SK-N-SH treated with all-trans-retinoic acid at 6 μM for 48 hours (cell line): ENCODE measurements at regions not wholly inside any gene's neighbourhood (a gene's known extent, or its start where the extent isn't known, plus 50 kb on each side); places are given as distances from the start of the nearest gene placed in this dataset.

ENCODE experiments used
- ATAC-seq: fragments of 200-7000 bp; cut with Tn5 transposase; 3 replicates; pipeline ENCODE4 v1.9.1; 2020; ENCODE audit warnings: mild to moderate bottlenecking, moderate library complexity
- ARNTL ChIP-seq: fragments of 450-650 bp; formaldehyde crosslinking; IDR thresholded peaks from 2 replicates; pipeline ENCODE4 v1.5.0; 2020; ENCODE audit warnings: low read depth, mild to moderate bottlenecking, moderate library complexity, borderline replicate concordance
- BACH2 ChIP-seq: fragments of 250-450 bp; sonication (Bioruptor Pico); IDR thresholded peaks from 2 replicates; pipeline ENCODE4 v1.9.0; 2021; ENCODE audit warnings: mild to moderate bottlenecking, borderline replicate concordance
- CREB5 ChIP-seq: fragments of 250-450 bp; sonication (Bioruptor Pico); IDR thresholded peaks from 2 replicates; pipeline ENCODE4 v1.5.1; 2020; ENCODE audit warnings: low read depth, mild to moderate bottlenecking, moderate library complexity
- CSDC2 ChIP-seq: fragments of 250-450 bp; sonication (Bioruptor Pico); IDR thresholded peaks from 2 replicates; pipeline ENCODE4 v1.5.0; 2020; ENCODE audit warnings: mild to moderate bottlenecking, moderate library complexity
- CSRNP3 ChIP-seq: fragments of 250-450 bp; sonication (Bioruptor Pico); IDR thresholded peaks from 2 replicates; pipeline ENCODE4 v1.5.1; 2021; ENCODE audit warnings: mild to moderate bottlenecking, moderate library complexity
- ESRRG ChIP-seq: fragments of 250-450 bp; sonication (Bioruptor Pico); IDR thresholded peaks from 2 replicates; pipeline ENCODE4 v1.6.1; 2021; ENCODE audit warnings: mild to moderate bottlenecking
- GLIS3 ChIP-seq: fragments of 250-450 bp; sonication (Bioruptor Pico); IDR thresholded peaks from 2 replicates; pipeline ENCODE4 v1.5.0; 2020; ENCODE audit warnings: mild to moderate bottlenecking, moderate library complexity
- ISL1 ChIP-seq: fragments of 250-450 bp; sonication (Bioruptor Pico); IDR thresholded peaks from 2 replicates; pipeline ENCODE4 v2.1.2; 2022; ENCODE audit warnings: mild to moderate bottlenecking, moderate library complexity
- OSR1 ChIP-seq: fragments of 250-450 bp; sonication (Bioruptor Pico); IDR thresholded peaks from 2 replicates; pipeline ENCODE4 v1.8.0; 2022; ENCODE audit warnings: moderate library complexity, mild to moderate bottlenecking, inconsistent platforms
- PATZ1 ChIP-seq: fragments of 250-450 bp; sonication (Bioruptor Pico); IDR thresholded peaks from 2 replicates; pipeline ENCODE4 v1.8.0; 2020; ENCODE audit warnings: mild to moderate bottlenecking, moderate library complexity, borderline replicate concordance
- POU6F1 ChIP-seq: fragments of 250-450 bp; sonication (Bioruptor Pico); IDR thresholded peaks from 2 replicates; pipeline ENCODE4 v1.8.0; 2021; ENCODE audit warnings: low read depth, mild to moderate bottlenecking, moderate library complexity, borderline replicate concordance
- PPARA ChIP-seq: fragments of 250-450 bp; sonication (Bioruptor Pico); IDR thresholded peaks from 2 replicates; pipeline ENCODE4 v1.5.0; 2020; ENCODE audit warnings: mild to moderate bottlenecking, borderline replicate concordance
- RARB ChIP-seq: fragments of 250-450 bp; sonication (Bioruptor Pico); IDR thresholded peaks from 2 replicates; pipeline ENCODE4 v1.8.0; 2021; ENCODE audit warnings: mild to moderate bottlenecking, moderate library complexity
- SNAI2 ChIP-seq: fragments of 250-450 bp; sonication (Bioruptor Pico); IDR thresholded peaks from 2 replicates; pipeline ENCODE4 v1.5.0; 2020; ENCODE audit warnings: mild to moderate bottlenecking, moderate library complexity
- TCF4 ChIP-seq: fragments of 250-450 bp; sonication (Bioruptor Pico); IDR thresholded peaks from 2 replicates; pipeline ENCODE4 v1.8.0; 2021; ENCODE audit warnings: mild to moderate bottlenecking, moderate library complexity, borderline replicate concordance
- TOX ChIP-seq: fragments of 250-450 bp; sonication (Bioruptor Pico); IDR thresholded peaks from 2 replicates; pipeline ENCODE4 v1.8.0; 2021; ENCODE audit warnings: mild to moderate bottlenecking, moderate library complexity, borderline replicate concordance
- TSHZ2 ChIP-seq: fragments of 250-450 bp; sonication (Bioruptor Pico); IDR thresholded peaks from 2 replicates; pipeline ENCODE4 v1.5.0; 2020; ENCODE audit warnings: mild to moderate bottlenecking, moderate library complexity
- ZC3H10 ChIP-seq: fragments of 250-450 bp; sonication (Bioruptor Pico); IDR thresholded peaks from 2 replicates; pipeline ENCODE4 v1.5.1; 2021; ENCODE audit warnings: mild to moderate bottlenecking, moderate library complexity
- ZFP3 ChIP-seq: fragments of 250-450 bp; sonication (Bioruptor Pico); IDR thresholded peaks from 2 replicates; pipeline ENCODE4 v1.5.0; 2020; ENCODE audit warnings: mild to moderate bottlenecking, moderate library complexity
- ZNF565 ChIP-seq: fragments of 450-650 bp; formaldehyde crosslinking; conservative IDR thresholded peaks from 2 replicates; pipeline ENCODE4 v1.5.0; 2020; ENCODE audit warnings: low read depth, mild to moderate bottlenecking, moderate library complexity
- ZNF70 ChIP-seq: fragments of 450-650 bp; formaldehyde crosslinking; IDR thresholded peaks from 2 replicates; pipeline ENCODE4 v1.5.0; 2020; ENCODE audit warnings: mild to moderate bottlenecking, moderate library complexity
- ZNF8 ChIP-seq: fragments of 450-650 bp; formaldehyde crosslinking; IDR thresholded peaks from 2 replicates; pipeline ENCODE4 v1.5.0; 2020; ENCODE audit warnings: mild to moderate bottlenecking, moderate library complexity

GRCh38 chr3:18771931-18772330, 346.8 kb upstream of the SATB1 start:
- TF ChIP-seq ZNF70 = no peak
- TF ChIP-seq TCF4 = no peak
- no peak for TF ChIP-seq CSDC2 (CRISPR knock-in tag)
- no peak for TF ChIP-seq GLIS3 (CRISPR knock-in tag)
- TF ChIP-seq ZC3H10 (CRISPR knock-in tag) = no peak
- no peak for TF ChIP-seq PATZ1 (CRISPR knock-in tag)
- TF ChIP-seq ZFP3 (CRISPR knock-in tag) = no peak
- TF ChIP-seq OSR1 (CRISPR knock-in tag) = no peak
- no peak for TF ChIP-seq RARB (CRISPR knock-in tag)
- TF ChIP-seq PPARA = no peak
- TF ChIP-seq TOX (CRISPR knock-in tag) = no peak
- TF ChIP-seq ISL1 = no peak
- TF ChIP-seq BACH2 = no peak
- no peak for TF ChIP-seq CREB5 (CRISPR knock-in tag)
- TF ChIP-seq ZNF565 (CRISPR knock-in tag) = no peak
- TF ChIP-seq CSRNP3 (CRISPR knock-in tag) = no peak
- ATAC-seq = no peak

- no peak for ATAC-seq
- TF ChIP-seq ESRRG (CRISPR knock-in tag) = no peak
These were observed 345.7 kb upstream of the SATB1 start for GRCh38 chr3:18770800-18771199.

- ATAC-seq = no peak
- TF ChIP-seq TSHZ2 (CRISPR knock-in tag) = no peak
These were observed 342.7 kb upstream of the SATB1 start for GRCh38 chr3:18767756-18768303.

GRCh38 chr3:18766974-18767373, 341.8 kb upstream of the SATB1 start:
- no peak for ATAC-seq

More at GRCh38 chr3:18766974-18767373, 341.8 kb upstream of the SATB1 start:
- TF ChIP-seq TSHZ2 (CRISPR knock-in tag) (no peak), ZC3H10 (CRISPR knock-in tag) (no peak), POU6F1 (no peak), ZNF8 (CRISPR knock-in tag) (no peak), TOX (CRISPR knock-in tag) (no peak), ARNTL (CRISPR knock-in tag) (no peak), ISL1 (no peak), ZNF565 (CRISPR knock-in tag) (no peak), CREB5 (CRISPR knock-in tag) (no peak), ESRRG (CRISPR knock-in tag) (no peak), SNAI2 (no peak), GLIS3 (CRISPR knock-in tag) (no peak)
